Astrocyte (in vitro differentiated cells and primary cell): ENCODE measurements at regions not wholly inside any gene's neighbourhood (a gene's known extent, or its start where the extent isn't known, plus 50 kb on each side); places are given as distances from the start of the nearest gene placed in this dataset.

Experiments used
- CTCF ChIP-seq: IDR thresholded peaks from 2 replicates; pipeline ENCODE4 v1.5.1; 2011; ENCODE audit warnings: low read depth, mild to moderate bottlenecking, inconsistent platforms, low read length, moderate library complexity; ENCODE audit not compliant: insufficient read depth
- EZH2 ChIP-seq: IDR thresholded peaks from 2 replicates; pipeline ENCODE4 v1.6.1; 2012; ENCODE audit warnings: mild to moderate bottlenecking, low read length, inconsistent platforms; ENCODE audit not compliant: insufficient read depth

GRCh38 chr12:41893491-41893890 is 251.2 kb downstream of the GXYLT1 start:
- TF ChIP-seq CTCF, result no peak
- TF ChIP-seq EZH2, result no peak
